PC-9 (cell line): ENCODE measurements at regions not wholly inside any gene's neighbourhood (a gene's known extent, or its start where the extent isn't known, plus 50 kb on each side); places are given as distances from the start of the nearest gene placed in this dataset.
"Not testable (repeated sequence)": the region's sequence is repeated elsewhere in the genome, so short reads cannot be mapped to it uniquely, and the experiment has no call there.

Experiments
- BruUV-seq: library from RNA; stranded (reverse); fragments of 400-500 nt; replicated peaks from 2 replicates; lab custom pipeline; 2021; lab: Mats Ljungman, UMichigan
- CTCF ChIA-PET: fragments of 300-600 bp; sonication (Branson Sonifier 250); formaldehyde crosslinking; loops from one replicate; lab custom pipeline; 2022; ENCODE audit warnings: antibody characterized with exemption; lab: Charles Lee
- POLR2A ChIA-PET: fragments of 300-600 bp; sonication (Branson Sonifier 250); formaldehyde crosslinking; loops from one replicate; lab custom pipeline; 2022; ENCODE audit warnings: antibody characterized with exemption; ENCODE audit not compliant: unreplicated experiment; lab: Charles Lee
- DNase-seq, 2 experiments: peaks; one replicate each; pipeline versions ENCODE4 v3.0.0 to v3.0.0-alpha.2; 2015 to 2022; ENCODE audit warnings: mixed read lengths in 1 of 2
- H2AFZ ChIP-seq: fragments of 200-600 bp; sonication (generic); 2 replicates; pipeline ENCODE4 v1.8.1; 2017; ENCODE audit warnings: antibody characterized with exemption
- H3F3A ChIP-seq: fragments of 200-600 bp; sonication (generic); 2 replicates; pipeline ENCODE4 v1.8.1; 2017; ENCODE audit warnings: antibody characterized with exemption, mild to moderate bottlenecking, low read depth; ENCODE audit not compliant: insufficient read depth
- H3K27ac ChIP-seq: fragments of 200-600 bp; sonication (generic); 2 replicates; pipeline ENCODE4 v1.6.1; 2016; ENCODE audit warnings: mixed run types
- H3K27me3 ChIP-seq: fragments of 200-600 bp; sonication (generic); 2 replicates; pipeline ENCODE4 v1.6.1; 2016; ENCODE audit warnings: low read depth, mixed run types; ENCODE audit not compliant: insufficient read depth
- H3K36me3 ChIP-seq: fragments of 200-600 bp; sonication (generic); 2 replicates; pipeline ENCODE4 v1.6.1; 2016; ENCODE audit warnings: low read depth, mixed run types
- H3K4me1 ChIP-seq: fragments of 200-600 bp; sonication (generic); replicated peaks from 2 replicates; pipeline ENCODE4 v1.6.1; 2016; ENCODE audit warnings: mixed run types; ENCODE audit not compliant: insufficient read depth
- H3K4me2 ChIP-seq: fragments of 200-600 bp; sonication (generic); 2 replicates; pipeline ENCODE4 v1.6.1; 2017; ENCODE audit warnings: mixed run types
- H3K4me3 ChIP-seq: fragments of 200-600 bp; sonication (generic); 2 replicates; pipeline ENCODE4 v1.6.1; 2016; ENCODE audit warnings: mixed run types
- H3K79me2 ChIP-seq: fragments of 200-600 bp; sonication (generic); 2 replicates; pipeline ENCODE4 v1.6.1; 2017; ENCODE audit warnings: low read depth, mixed run types
- H3K9me2 ChIP-seq: fragments of 200-600 bp; sonication (generic); 2 replicates; pipeline ENCODE4 v1.8.1; 2017; ENCODE audit warnings: mild to moderate bottlenecking; ENCODE audit not compliant: insufficient read depth
- H3K9me3 ChIP-seq: fragments of 200-600 bp; sonication (generic); 2 replicates; pipeline ENCODE4 v1.8.1; 2016; ENCODE audit warnings: low read depth; ENCODE audit not compliant: insufficient read depth
- H4K20me1 ChIP-seq: fragments of 200-600 bp; sonication (generic); 2 replicates; pipeline ENCODE4 v1.8.1; 2017; ENCODE audit not compliant: insufficient read depth
- EZH2 ChIP-seq: fragments of 200-600 bp; sonication (generic); IDR thresholded peaks from 2 replicates; pipeline ENCODE4 v1.8.0; 2017; ENCODE audit warnings: antibody characterized with exemption, low read depth
- intact Hi-C: fragments of 100-400 bp; cut with micrococcal nuclease; formaldehyde crosslinking; loops from one replicate; pipeline ENCODE4 v1.10.0; 2022; ENCODE audit not compliant: unreplicated experiment
- TF ChIP-seq, protein P1 (sequence below): fragments of 200-600 bp; sonication (generic); conservative IDR thresholded peaks from 2 replicates; pipeline ENCODE4 v1.6.1; 2017; ENCODE audit warnings: mixed run types, antibody characterized with exemption, mild to moderate bottlenecking, moderate library complexity

DNA sequence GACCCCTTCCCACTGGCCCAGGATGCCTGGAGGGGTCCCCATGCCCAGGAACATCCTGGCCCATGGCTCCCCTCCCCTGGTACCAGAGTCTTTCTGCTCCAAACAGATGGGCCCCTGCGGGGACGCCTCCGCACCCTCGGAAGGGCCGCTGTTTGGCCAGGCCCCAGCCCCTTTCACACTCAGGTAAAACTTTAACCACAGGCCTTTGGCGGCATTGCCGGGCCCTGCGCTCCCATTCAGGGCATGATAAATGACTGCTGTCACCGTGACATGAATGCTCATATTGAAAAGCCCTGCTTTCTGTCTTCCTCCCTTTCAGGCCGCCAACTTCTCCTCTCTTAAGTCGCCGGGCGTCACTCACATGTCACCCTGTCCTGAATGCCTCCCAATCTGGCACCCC, 141.5 kb upstream of the TOP1 start:
- Histone ChIP-seq H3K36me3 (no peaks in the 10 kb centered on the region), H3K27me3 (peaks cover 80% of the 10 kb centered on the region), H3F3A (no peaks in the 10 kb centered on the region), H3K9me3 (no peaks in the 10 kb centered on the region), H2AFZ (no peak overlapping the region), H3K4me2 (no peak overlapping the region), H4K20me1 (0 out of 2 replicates have a peak, but pooled peaks cover 3% of the 10 kb centered on the region), H3K9me2 (no peaks in the 10 kb centered on the region), H3K4me1 (no peaks in the 10 kb centered on the region), H3K79me2 (no peaks in the 10 kb centered on the region), H3K27ac (no peak overlapping the region), H3K4me3 (no peak overlapping the region)
- intact Hi-C loops, result no loop called here
- TF ChIP-seq, protein P1, sequence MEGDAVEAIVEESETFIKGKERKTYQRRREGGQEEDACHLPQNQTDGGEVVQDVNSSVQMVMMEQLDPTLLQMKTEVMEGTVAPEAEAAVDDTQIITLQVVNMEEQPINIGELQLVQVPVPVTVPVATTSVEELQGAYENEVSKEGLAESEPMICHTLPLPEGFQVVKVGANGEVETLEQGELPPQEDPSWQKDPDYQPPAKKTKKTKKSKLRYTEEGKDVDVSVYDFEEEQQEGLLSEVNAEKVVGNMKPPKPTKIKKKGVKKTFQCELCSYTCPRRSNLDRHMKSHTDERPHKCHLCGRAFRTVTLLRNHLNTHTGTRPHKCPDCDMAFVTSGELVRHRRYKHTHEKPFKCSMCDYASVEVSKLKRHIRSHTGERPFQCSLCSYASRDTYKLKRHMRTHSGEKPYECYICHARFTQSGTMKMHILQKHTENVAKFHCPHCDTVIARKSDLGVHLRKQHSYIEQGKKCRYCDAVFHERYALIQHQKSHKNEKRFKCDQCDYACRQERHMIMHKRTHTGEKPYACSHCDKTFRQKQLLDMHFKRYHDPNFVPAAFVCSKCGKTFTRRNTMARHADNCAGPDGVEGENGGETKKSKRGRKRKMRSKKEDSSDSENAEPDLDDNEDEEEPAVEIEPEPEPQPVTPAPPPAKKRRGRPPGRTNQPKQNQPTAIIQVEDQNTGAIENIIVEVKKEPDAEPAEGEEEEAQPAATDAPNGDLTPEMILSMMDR, result no peak
- no peak for TF ChIP-seq EZH2
- BruUV-seq, result no TSS peak
- CTCF ChIA-PET, result no interaction called here
- POLR2A ChIA-PET, result no interaction called here
- DNase-seq, result no peak

DNA sequence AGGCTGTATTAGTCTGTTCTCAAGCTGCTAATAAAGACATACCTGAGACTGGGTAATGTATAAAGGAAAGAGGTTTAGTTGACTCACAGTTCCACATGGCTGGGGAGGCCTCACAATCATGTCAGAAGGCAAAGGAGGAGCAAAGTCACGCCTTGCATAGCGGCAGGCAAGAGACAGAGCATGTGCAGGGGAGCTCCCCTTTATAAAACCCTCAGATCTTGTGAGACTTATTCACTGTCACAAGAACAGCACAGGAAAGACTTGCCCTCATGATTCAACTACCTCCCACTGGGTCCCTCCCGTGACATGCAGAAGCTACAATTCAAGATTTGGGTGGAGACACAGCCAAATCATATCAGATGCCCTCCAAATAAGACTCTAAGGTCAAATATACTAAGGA, 139.4 kb upstream of the TOP1 start:
- CTCF ChIA-PET, result not testable (repeated sequence)

DNA sequence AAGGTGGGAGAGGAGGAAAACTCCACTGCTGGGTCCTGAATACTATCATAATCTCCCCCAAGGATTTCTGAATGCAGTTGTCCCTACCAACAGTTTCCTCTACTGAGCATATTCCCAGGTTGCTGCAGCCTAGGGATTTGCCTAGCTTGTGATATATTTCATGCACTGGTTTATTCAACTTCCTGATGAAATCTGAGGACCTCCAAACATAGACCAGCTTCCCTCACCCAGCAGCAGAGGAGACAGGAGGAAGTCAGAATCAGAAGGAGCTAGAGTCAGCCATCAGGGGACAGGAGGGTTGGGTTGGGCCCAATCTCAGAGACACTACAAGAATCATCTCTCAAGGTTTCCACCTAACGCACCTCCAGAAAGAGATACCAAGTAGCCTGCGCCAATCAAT, 138.4 kb upstream of the TOP1 start:
- POLR2A ChIA-PET, result no interaction called here
- TF ChIP-seq, protein P1, result no peak
- TF ChIP-seq EZH2, result no peak
- CTCF ChIA-PET, result no interaction called here
- Histone ChIP-seq H3K4me1 (no peaks in the 10 kb centered on the region), H3F3A (no peaks in the 10 kb centered on the region), H3K9me2 (no peaks in the 10 kb centered on the region), H2AFZ (no peak overlapping the region), H3K27ac (no peak overlapping the region), H3K4me2 (no peak overlapping the region), H3K9me3 (no peaks in the 10 kb centered on the region), H4K20me1 (0 out of 2 replicates have a peak, but pooled peaks cover 3% of the 10 kb centered on the region), H3K79me2 (no peaks in the 10 kb centered on the region), H3K4me3 (no peak overlapping the region), H3K36me3 (no peaks in the 10 kb centered on the region), H3K27me3 (peaks cover 81% of the 10 kb centered on the region)
- no TSS peak for BruUV-seq
- intact Hi-C loops, result no loop called here
- no peak for DNase-seq

More for the DNA sequence above, 139.4 kb upstream of the TOP1 start:
- H2AFZ ChIP-seq, H3K9me3 ChIP-seq, H3K36me3 ChIP-seq, H3K27ac ChIP-seq, H3K4me3 ChIP-seq, H3K4me1 ChIP-seq, POLR2A ChIA-PET, H3K79me2 ChIP-seq, H3K9me2 ChIP-seq, H3F3A ChIP-seq, DNase-seq, H4K20me1 ChIP-seq, intact Hi-C loops, BruUV-seq, H3K4me2 ChIP-seq: not testable (repeated sequence)
- peaks cover 81% of the 10 kb centered on the region for H3K27me3 ChIP-seq

DNA sequence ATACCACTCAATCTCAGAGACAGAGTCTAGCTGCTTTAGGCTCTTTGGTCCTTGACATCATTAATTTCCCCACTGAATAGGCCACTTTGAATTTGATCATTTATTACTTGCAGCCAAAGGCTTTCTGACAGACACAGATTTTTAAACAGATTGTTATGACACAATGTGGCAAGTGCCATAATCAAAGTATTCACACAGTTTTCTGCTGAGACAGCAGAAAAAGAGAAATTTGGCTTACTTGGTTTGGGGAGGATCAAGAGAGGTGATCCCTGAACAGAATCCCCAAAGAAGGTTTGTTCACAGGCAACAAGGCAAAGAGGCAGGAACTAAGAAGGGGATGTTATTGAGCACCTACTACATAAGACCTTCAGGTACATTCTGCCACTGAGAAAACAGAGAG, 138.0 kb upstream of the TOP1 start:
- no peaks in the 10 kb centered on the region for H3K9me3 ChIP-seq
- no peaks in the 10 kb centered on the region for H3K9me2 ChIP-seq
- DNase-seq, result no peak
- 0 out of 2 replicates have a peak, but pooled peaks cover 3% of the 10 kb centered on the region for H4K20me1 ChIP-seq
- intact Hi-C loops, result no loop called here
- no peak overlapping the region for H3K4me2 ChIP-seq
- no peak for TF ChIP-seq EZH2
- TF ChIP-seq, protein P1, result no peak
- no peak overlapping the region for H3K27ac ChIP-seq
- CTCF ChIA-PET, result no interaction called here
- no peaks in the 10 kb centered on the region for H3K4me1 ChIP-seq
- no TSS peak for BruUV-seq
- no peaks in the 10 kb centered on the region for H3K36me3 ChIP-seq
- H3K27me3 ChIP-seq, result peaks cover 81% of the 10 kb centered on the region
- H3F3A ChIP-seq, result no peaks in the 10 kb centered on the region
- H2AFZ ChIP-seq, result no peak overlapping the region
- POLR2A ChIA-PET, result no interaction called here
- H3K4me3 ChIP-seq, result no peak overlapping the region
- no peaks in the 10 kb centered on the region for H3K79me2 ChIP-seq
